CD4-positive, alpha-beta T cell (primary cell): ENCODE measurements at regions not wholly inside any gene's neighbourhood (a gene's known extent, or its start where the extent isn't known, plus 50 kb on each side); places are given as distances from the start of the nearest gene placed in this dataset.

Experiments
- ATAC-seq: fragments of 200-7000 bp; cut with Tn5 transposase; one replicate; pipeline ENCODE4 v1.10.0; 2022; ENCODE audit warnings: mild to moderate bottlenecking; ENCODE audit not compliant: poor library complexity
- CTCF ChIA-PET: fragments of 350-600 bp; sonication (Branson Sonifier 250); formaldehyde crosslinking; loops from one replicate; lab custom pipeline; 2021; ENCODE audit warnings: antibody characterized with exemption, inconsistent platforms; lab: Charles Lee
- POLR2A ChIA-PET: fragments of 350-600 bp; sonication (Branson Sonifier 250); formaldehyde crosslinking; loops from one replicate; lab custom pipeline; 2021; ENCODE audit warnings: antibody characterized with exemption, inconsistent platforms; lab: Charles Lee
- DNase-seq, 14 experiments: peaks; one replicate each; pipeline ENCODE4 v3.0.0-alpha.2; 2013 to 2020; ENCODE audit warnings: mixed read lengths in 2 of 14
- H3K27ac ChIP-seq, 2 donors: one replicate each; pipeline versions ENCODE4 v1.5.1 to v1.7.0; 2013; ENCODE audit warnings: low read length in 2 of 2, low read depth in 1 of 2, mild to moderate bottlenecking in 1 of 2
- H3K27me3 ChIP-seq, 2 experiments: 1 replicate in 1 of 2; 2 replicates in 1 of 2; pipeline versions ENCODE4 v1.6.1 to v1.7.0; 2013; ENCODE audit warnings: low read length in 2 of 2, control low read depth in 1 of 2, mild to moderate bottlenecking in 1 of 2, moderate library complexity in 1 of 2; ENCODE audit not compliant: insufficient read depth in 2 of 2, control insufficient read depth in 1 of 2
- H3K36me3 ChIP-seq: one replicate; pipeline ENCODE4 v1.6.1; 2013; ENCODE audit warnings: low read length, control low read depth; ENCODE audit not compliant: insufficient read depth
- H3K4me1 ChIP-seq: one replicate; pipeline ENCODE4 v1.6.1; 2013; ENCODE audit warnings: low read length, control low read depth; ENCODE audit not compliant: insufficient read depth
- H3K4me3 ChIP-seq: one replicate; pipeline ENCODE4 v1.5.1; 2013; ENCODE audit warnings: mild to moderate bottlenecking, low read length, moderate library complexity
- H3K9me3 ChIP-seq, 2 experiments: 1 replicate in 1 of 2; 2 replicates in 1 of 2; pipeline versions ENCODE4 v1.6.1 to v1.7.0; 2013; ENCODE audit warnings: low read length in 2 of 2, mild to moderate bottlenecking in 2 of 2, control low read depth in 1 of 2, moderate library complexity in 1 of 2; ENCODE audit not compliant: control insufficient read depth in 1 of 2, insufficient read depth in 1 of 2
- H3K27ac Mint-ChIP-seq: one replicate; pipeline ENCODE4 v1.8.0; 2020; ENCODE audit warnings: mixed read lengths
- H3K27me3 Mint-ChIP-seq: one replicate; pipeline ENCODE4 v1.8.0; 2021; ENCODE audit warnings: mixed read lengths
- H3K36me3 Mint-ChIP-seq: one replicate; pipeline ENCODE4 v1.8.0; 2021; ENCODE audit warnings: low read depth, mixed read lengths
- H3K4me1 Mint-ChIP-seq: one replicate; pipeline ENCODE4 v1.8.0; 2021; ENCODE audit warnings: low read depth, mixed read lengths
- H3K4me3 Mint-ChIP-seq: one replicate; pipeline ENCODE4 v1.8.0; 2020; ENCODE audit warnings: mild to moderate bottlenecking, mixed read lengths
- H3K9me3 Mint-ChIP-seq: one replicate; pipeline ENCODE4 v1.8.0; 2020; ENCODE audit warnings: mixed read lengths
- CTCF ChIP-seq: fragments of 200-600 bp; IDR thresholded peaks from one replicate; pipeline ENCODE4 v1.8.0; 2022; ENCODE audit warnings: antibody characterized with exemption, mild to moderate bottlenecking
- intact Hi-C, 2 experiments: fragments of 100-400 bp; cut with DNase I in 1 of 2; cut with micrococcal nuclease in 1 of 2; formaldehyde crosslinking; loops; one replicate each; pipeline versions ENCODE4 v1.15.1 to v1.9.0; 2023 to 2025; cut with DNase I, micrococcal nuclease

- no peak for DNase-seq
- Histone ChIP-seq H3K4me3 (no peak overlapping the region), H3K27ac (no peak overlapping the region), H3K36me3 (no peaks in the 10 kb centered on the region), H3K9me3 (no peaks in the 10 kb centered on the region), H3K27me3 (no peaks in the 10 kb centered on the region), H3K4me1 (no peaks in the 10 kb centered on the region)
- Mint-ChIP-seq H3K4me1 (no peaks in the 10 kb centered on the region), H3K27me3 (no peaks in the 10 kb centered on the region), H3K9me3 (no peaks in the 10 kb centered on the region), H3K27ac (no peak overlapping the region), H3K4me3 (no peak overlapping the region), H3K36me3 (no peaks in the 10 kb centered on the region)
- intact Hi-C loops, result no loop called here
- TF ChIP-seq CTCF, result no peak
- ChIA-PET POLR2A (no interaction called here), CTCF (no interaction called here)
- no peak for ATAC-seq
Observed at GRCh38 chr5:118434522-118434921, 553.8 kb downstream of the DTWD2 start.

GRCh38 chr5:118430076-118430475, 558.3 kb downstream of the DTWD2 start:
- no peaks in the 10 kb centered on the region for H3K27me3 ChIP-seq
- DNase-seq (no peak), ATAC-seq (no peak)
- H3K4me3 ChIP-seq, result no peak overlapping the region
- H3K9me3 ChIP-seq, result peaks cover 0 to 9% of the 10 kb centered on the region in 2 experiments
- no peaks in the 10 kb centered on the region for H3K36me3 ChIP-seq
- Mint-ChIP-seq H3K27ac (no peak overlapping the region), H3K9me3 (peaks cover 1% of the 10 kb centered on the region), H3K4me3 (no peak overlapping the region), H3K27me3 (no peaks in the 10 kb centered on the region), H3K36me3 (no peaks in the 10 kb centered on the region), H3K4me1 (no peaks in the 10 kb centered on the region)
- ChIA-PET CTCF (no interaction called here), POLR2A (no interaction called here)
- no peaks in the 10 kb centered on the region for H3K4me1 ChIP-seq
- TF ChIP-seq CTCF, result no peak
- intact Hi-C loops, result no loop called here
- no peak overlapping the region for H3K27ac ChIP-seq

- no peaks in the 10 kb centered on the region for H3K4me1 Mint-ChIP-seq
- DNase-seq (no peak), ATAC-seq (no peak)
- Histone ChIP-seq H3K4me3 (no peak overlapping the region), H3K27ac (no peak overlapping the region), H3K4me1 (no peaks in the 10 kb centered on the region), H3K36me3 (no peaks in the 10 kb centered on the region), H3K27me3 (no peaks in the 10 kb centered on the region), H3K9me3 (peaks cover 0 to 4% of the 10 kb centered on the region in 2 experiments)
- TF ChIP-seq CTCF, result no peak
- intact Hi-C loops, result no loop called here
- no peaks in the 10 kb centered on the region for H3K36me3 Mint-ChIP-seq
- ChIA-PET CTCF (no interaction called here), POLR2A (no interaction called here)
- H3K4me3 Mint-ChIP-seq, result no peak overlapping the region
- H3K27me3 Mint-ChIP-seq, result no peaks in the 10 kb centered on the region
- peaks cover 9% of the 10 kb centered on the region for H3K9me3 Mint-ChIP-seq
- H3K27ac Mint-ChIP-seq, result no peak overlapping the region
Observed at GRCh38 chr5:118407958-118408357, 580.4 kb downstream of the DTWD2 start.
